Tibial nerve (tissue), 4 donors: ENCODE measurements at regions not wholly inside any gene's neighbourhood (a gene's known extent, or its start where the extent isn't known, plus 50 kb on each side); places are given as distances from the start of the nearest gene placed in this dataset.

Source experiments
- EP300 ChIP-seq, 2 donors: sonication (generic); formaldehyde crosslinking; IDR thresholded peaks; one replicate each; pipeline ENCODE4 v1.6.1; 2017; ENCODE audit warnings: antibody characterized with exemption in 2 of 2, mild to moderate bottlenecking in 1 of 2
- POLR2A ChIP-seq, 2 donors: fragments of 450-650 bp; IDR thresholded peaks; one replicate each; pipeline ENCODE4 v1.6.1; 2017; ENCODE audit warnings: antibody characterized with exemption in 2 of 2, mild to moderate bottlenecking in 2 of 2, moderate library complexity in 2 of 2
- TF ChIP-seq, protein P1 (sequence below), 5 experiments: fragments of 200-600 bp in 3 of 5; fragments of 450-650 bp in 2 of 5; sonication (generic) in 3 of 5; IDR thresholded peaks; one replicate each; pipeline ENCODE4 v1.5.1; 2016 to 2019; ENCODE audit warnings: antibody characterized with exemption in 5 of 5, mild to moderate bottlenecking in 3 of 5, moderate library complexity in 2 of 5

DNA sequence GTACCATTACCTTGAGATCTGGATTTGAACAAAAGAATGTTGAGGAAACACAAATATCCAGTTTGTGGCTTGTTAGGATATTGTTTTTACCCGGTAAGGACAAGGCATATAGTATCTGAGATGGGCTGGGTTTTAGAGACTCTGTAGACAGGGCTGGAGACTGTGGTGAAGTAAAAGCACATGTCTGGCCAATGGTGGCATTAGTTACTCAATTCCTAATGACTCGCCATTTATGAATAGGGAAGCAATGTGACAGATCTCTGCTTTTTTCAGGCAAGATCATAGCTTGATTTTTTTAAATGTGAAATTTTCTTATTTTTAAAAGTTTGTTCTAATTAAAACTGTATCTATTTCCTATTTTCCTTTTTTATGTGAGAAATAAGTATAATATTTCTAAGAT lies 371.1 kb upstream of the SPRY2 start:
- TF ChIP-seq, protein P1, sequence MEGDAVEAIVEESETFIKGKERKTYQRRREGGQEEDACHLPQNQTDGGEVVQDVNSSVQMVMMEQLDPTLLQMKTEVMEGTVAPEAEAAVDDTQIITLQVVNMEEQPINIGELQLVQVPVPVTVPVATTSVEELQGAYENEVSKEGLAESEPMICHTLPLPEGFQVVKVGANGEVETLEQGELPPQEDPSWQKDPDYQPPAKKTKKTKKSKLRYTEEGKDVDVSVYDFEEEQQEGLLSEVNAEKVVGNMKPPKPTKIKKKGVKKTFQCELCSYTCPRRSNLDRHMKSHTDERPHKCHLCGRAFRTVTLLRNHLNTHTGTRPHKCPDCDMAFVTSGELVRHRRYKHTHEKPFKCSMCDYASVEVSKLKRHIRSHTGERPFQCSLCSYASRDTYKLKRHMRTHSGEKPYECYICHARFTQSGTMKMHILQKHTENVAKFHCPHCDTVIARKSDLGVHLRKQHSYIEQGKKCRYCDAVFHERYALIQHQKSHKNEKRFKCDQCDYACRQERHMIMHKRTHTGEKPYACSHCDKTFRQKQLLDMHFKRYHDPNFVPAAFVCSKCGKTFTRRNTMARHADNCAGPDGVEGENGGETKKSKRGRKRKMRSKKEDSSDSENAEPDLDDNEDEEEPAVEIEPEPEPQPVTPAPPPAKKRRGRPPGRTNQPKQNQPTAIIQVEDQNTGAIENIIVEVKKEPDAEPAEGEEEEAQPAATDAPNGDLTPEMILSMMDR (IDR thresholded peaks at IDR 0.05): no peak
- TF ChIP-seq POLR2A (IDR thresholded peaks at IDR 0.05) (no peak), EP300 (IDR thresholded peaks at IDR 0.05) (no peak)
